Vagina (tissue), 2 donors: ENCODE measurements at regions not wholly inside any gene's neighbourhood (a gene's known extent, or its start where the extent isn't known, plus 50 kb on each side); places are given as distances from the start of the nearest gene placed in this dataset.

Experiments
- DNase-seq, 2 donors: peaks; one replicate each; pipeline ENCODE4 v3.0.0-alpha.2; 2017; ENCODE audit errors: extremely low spot score in 2 of 2
- H3K27ac ChIP-seq: fragments of 200-600 bp; sonication (generic); one replicate; pipeline ENCODE4 v1.5.1; 2019
- H3K27me3 ChIP-seq: fragments of 200-600 bp; sonication (generic); one replicate; pipeline ENCODE4 v1.5.1; 2019
- H3K36me3 ChIP-seq, 2 donors: fragments of 200-600 bp; sonication (generic); one replicate each; pipeline ENCODE4 v1.5.1; 2017 to 2019
- H3K4me1 ChIP-seq: fragments of 200-600 bp; sonication (generic); one replicate; pipeline ENCODE4 v1.5.1; 2019
- H3K4me3 ChIP-seq, 2 donors: fragments of 200-600 bp; sonication (generic); 1 replicate in 1 of 2; 2 replicates in 1 of 2; pipeline ENCODE4 v1.5.1; 2016 to 2019
- H3K9me3 ChIP-seq: fragments of 200-600 bp; sonication (generic); one replicate; pipeline ENCODE4 v1.5.1; 2019
- CTCF ChIP-seq, 3 experiments: fragments of 450-650 bp in 2 of 3; fragments of 200-600 bp in 1 of 3; sonication (generic) in 1 of 3; IDR thresholded peaks; one replicate each; pipeline ENCODE4 v1.5.1; 2017 to 2019; ENCODE audit warnings: antibody characterized with exemption in 3 of 3, mild to moderate bottlenecking in 2 of 3, moderate library complexity in 2 of 3
- POLR2A ChIP-seq, 2 donors: fragments of 450-650 bp; IDR thresholded peaks; one replicate each; pipeline ENCODE4 v1.6.1; 2017; ENCODE audit warnings: antibody characterized with exemption in 2 of 2, mild to moderate bottlenecking in 2 of 2, moderate library complexity in 2 of 2
- POLR2AphosphoS5 ChIP-seq, 2 donors: sonication (generic); formaldehyde crosslinking; IDR thresholded peaks; one replicate each; pipeline ENCODE4 v1.9.0; 2017; ENCODE audit warnings: antibody characterized with exemption in 2 of 2, mild to moderate bottlenecking in 2 of 2, low read depth in 1 of 2; ENCODE audit not compliant: insufficient read depth in 1 of 2
- intact Hi-C: fragments of 100-400 bp; cut with DNase I; formaldehyde crosslinking; loops from one replicate; pipeline ENCODE4 v1.15.1; 2023

DNA sequence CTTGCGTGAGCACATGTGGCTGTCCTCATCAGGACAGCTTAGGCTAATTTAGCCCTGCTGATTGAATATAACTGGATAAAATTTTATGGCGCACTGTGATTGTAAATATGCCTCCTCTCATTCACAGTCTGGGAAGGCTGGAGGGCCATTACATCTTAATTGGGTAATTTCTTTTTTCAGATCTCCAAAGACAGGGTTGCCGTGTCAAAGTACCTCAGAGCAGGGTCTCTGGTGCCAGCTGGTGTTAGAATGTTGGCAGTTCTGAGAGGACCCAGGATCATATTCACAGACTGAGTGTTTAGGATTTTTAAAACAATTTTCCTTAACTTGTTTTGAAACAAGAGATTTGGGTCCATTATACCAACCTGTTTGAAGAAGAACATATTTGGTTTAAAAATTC lies 455.7 kb upstream of the TLE4 start:
- intact Hi-C loops, result no loop called here
- no peaks in the 10 kb centered on the region for H3K36me3 ChIP-seq

DNA sequence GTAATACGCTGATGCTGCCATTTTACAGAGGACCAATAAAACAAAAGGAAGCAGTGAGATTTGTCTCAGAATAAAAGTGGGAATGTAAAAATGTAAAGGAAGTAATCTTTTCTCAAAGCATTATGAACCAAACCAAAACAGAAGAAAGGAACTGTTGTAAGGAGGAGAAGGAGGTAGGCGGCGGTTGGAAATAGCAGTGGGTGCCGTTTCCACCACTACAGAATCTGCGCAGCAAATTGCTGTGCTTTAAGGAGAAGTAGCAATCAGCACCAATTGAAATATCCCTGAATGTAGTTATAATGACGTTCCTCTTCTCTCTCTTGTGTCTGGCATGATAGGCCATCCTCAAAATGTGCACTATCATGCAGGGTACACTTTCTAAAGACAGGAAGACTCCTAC lies 455.1 kb upstream of the TLE4 start:
- Histone ChIP-seq H3K36me3 (no peaks in the 10 kb centered on the region), H3K27me3 (no peaks in the 10 kb centered on the region), H3K9me3 (no peaks in the 10 kb centered on the region), H3K4me3 (no peak overlapping the region), H3K4me1 (no peaks in the 10 kb centered on the region), H3K27ac (no peak overlapping the region)
- intact Hi-C loops, result no loop called here
- DNase-seq, result no peak
- no peak for TF ChIP-seq POLR2AphosphoS5 (IDR thresholded peaks at IDR 0.05; ENCODE audit: insufficient read depth in 1 of 2, low read depth in 1 of 2)
- TF ChIP-seq CTCF (IDR thresholded peaks at IDR 0.05), result no peak
- TF ChIP-seq POLR2A (IDR thresholded peaks at IDR 0.05), result no peak

More for the DNA sequence above, 455.7 kb upstream of the TLE4 start:
- H3K9me3 ChIP-seq, result no peaks in the 10 kb centered on the region
- no peak for DNase-seq
- H3K4me3 ChIP-seq, result no peak overlapping the region
- no peak overlapping the region for H3K27ac ChIP-seq
- H3K4me1 ChIP-seq, result no peaks in the 10 kb centered on the region
- TF ChIP-seq POLR2A (IDR thresholded peaks at IDR 0.05) (no peak), CTCF (IDR thresholded peaks at IDR 0.05) (no peak), POLR2AphosphoS5 (IDR thresholded peaks at IDR 0.05; ENCODE audit: insufficient read depth in 1 of 2, low read depth in 1 of 2) (no peak)
- H3K27me3 ChIP-seq, result no peaks in the 10 kb centered on the region

GRCh38 chr9:79120533-79120932 lies 451.2 kb upstream of the TLE4 start:
- no peak for DNase-seq
- Histone ChIP-seq H3K4me1 (no peaks in the 10 kb centered on the region), H3K27me3 (no peaks in the 10 kb centered on the region), H3K27ac (no peak overlapping the region), H3K4me3 (no peak overlapping the region), H3K9me3 (no peaks in the 10 kb centered on the region), H3K36me3 (no peaks in the 10 kb centered on the region)
- no peak for TF ChIP-seq POLR2A (IDR thresholded peaks at IDR 0.05)
- no peak for TF ChIP-seq CTCF (IDR thresholded peaks at IDR 0.05)
- TF ChIP-seq POLR2AphosphoS5 (IDR thresholded peaks at IDR 0.05; ENCODE audit: insufficient read depth in 1 of 2, low read depth in 1 of 2), result no peak
- intact Hi-C loops, result no loop called here

- Histone ChIP-seq H3K9me3 (no peaks in the 10 kb centered on the region), H3K4me1 (no peaks in the 10 kb centered on the region), H3K36me3 (no peaks in the 10 kb centered on the region), H3K27me3 (no peaks in the 10 kb centered on the region), H3K4me3 (no peak overlapping the region), H3K27ac (no peak overlapping the region)
- no peak for DNase-seq
- intact Hi-C loops, result no loop called here
- TF ChIP-seq POLR2AphosphoS5 (IDR thresholded peaks at IDR 0.05; ENCODE audit: insufficient read depth in 1 of 2, low read depth in 1 of 2) (no peak), POLR2A (IDR thresholded peaks at IDR 0.05) (no peak), CTCF (IDR thresholded peaks at IDR 0.05) (no peak)
Measured at GRCh38 chr9:79120941-79121340, 450.8 kb upstream of the TLE4 start.

DNA sequence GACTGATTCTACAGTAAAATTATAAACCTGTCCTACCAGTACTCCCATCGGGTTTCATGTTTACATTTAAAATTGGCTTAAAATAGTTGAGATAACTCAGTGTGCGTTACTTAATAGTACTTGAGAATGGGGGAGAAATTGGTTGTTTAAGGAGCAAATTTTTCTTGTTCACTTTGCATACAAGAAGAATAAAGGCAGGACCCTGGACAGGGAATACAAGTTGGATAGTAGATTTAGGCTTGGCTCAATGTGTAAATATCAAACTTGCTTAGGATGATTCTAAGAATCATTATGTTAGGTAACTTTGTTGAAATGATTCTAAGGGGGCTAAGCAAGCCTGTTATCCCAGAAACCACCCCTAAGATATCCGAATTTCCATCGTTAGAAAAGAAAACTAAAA lies 448.4 kb upstream of the TLE4 start:
- Histone ChIP-seq H3K9me3 (no peaks in the 10 kb centered on the region), H3K36me3 (no peaks in the 10 kb centered on the region), H3K27ac (no peak overlapping the region), H3K27me3 (no peaks in the 10 kb centered on the region), H3K4me1 (no peaks in the 10 kb centered on the region), H3K4me3 (no peak overlapping the region)
- intact Hi-C loops, result no loop called here
- TF ChIP-seq POLR2AphosphoS5 (IDR thresholded peaks at IDR 0.05; ENCODE audit: insufficient read depth in 1 of 2, low read depth in 1 of 2) (no peak), CTCF (IDR thresholded peaks at IDR 0.05) (no peak), POLR2A (IDR thresholded peaks at IDR 0.05) (no peak)
- DNase-seq, result no peak
